HG03571 (cell line): ENCODE measurements at regions not wholly inside any gene's neighbourhood (a gene's known extent, or its start where the extent isn't known, plus 50 kb on each side); places are given as distances from the start of the nearest gene placed in this dataset.

Experiments
- ATAC-seq: cut with Tn5 transposase; IDR thresholded peaks from one replicate; pipeline ENCODE4 v1.9.1; 2021; ENCODE audit not compliant: unreplicated experiment

DNA sequence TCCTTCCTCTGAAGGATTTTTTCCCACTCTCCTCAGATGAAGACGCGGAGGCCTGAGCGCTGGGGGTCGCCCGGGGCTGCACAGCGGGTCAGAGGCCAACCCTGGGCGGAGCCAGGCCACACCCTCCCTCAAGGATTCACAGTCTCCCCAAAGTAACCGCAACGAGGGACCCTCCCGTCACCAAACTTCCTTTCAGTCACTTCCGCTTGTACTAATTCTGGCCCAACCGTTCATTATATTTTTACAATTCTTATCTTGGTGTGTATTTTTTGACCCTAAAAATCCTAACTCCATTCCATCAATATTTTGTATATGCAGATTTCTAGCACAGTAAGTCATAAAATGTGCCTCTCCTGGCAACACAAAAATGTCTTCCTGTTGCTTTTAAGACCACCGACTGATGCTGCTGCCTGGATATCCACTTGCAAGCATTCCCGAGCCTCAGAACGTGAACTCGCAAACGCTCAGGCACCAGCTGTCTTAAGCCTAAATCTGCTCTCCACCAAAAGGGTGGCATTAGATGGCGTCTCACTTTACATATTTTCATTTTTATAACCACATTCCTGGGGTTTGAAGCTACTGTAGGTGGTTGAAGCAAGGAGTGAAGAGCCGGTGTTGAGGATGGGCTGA is 128.0 kb downstream of the DLL1 start:
- ATAC-seq, result no peak

- no peak for ATAC-seq
Measured at GRCh38 chr6:170162011-170162774, 128.7 kb downstream of the DLL1 start.

- no peak for ATAC-seq
Measured at GRCh38 chr6:170160628-170161611, 130.0 kb downstream of the DLL1 start.

GRCh38 chr6:170160031-170160627 is 130.7 kb downstream of the DLL1 start:
- no peak for ATAC-seq

DNA sequence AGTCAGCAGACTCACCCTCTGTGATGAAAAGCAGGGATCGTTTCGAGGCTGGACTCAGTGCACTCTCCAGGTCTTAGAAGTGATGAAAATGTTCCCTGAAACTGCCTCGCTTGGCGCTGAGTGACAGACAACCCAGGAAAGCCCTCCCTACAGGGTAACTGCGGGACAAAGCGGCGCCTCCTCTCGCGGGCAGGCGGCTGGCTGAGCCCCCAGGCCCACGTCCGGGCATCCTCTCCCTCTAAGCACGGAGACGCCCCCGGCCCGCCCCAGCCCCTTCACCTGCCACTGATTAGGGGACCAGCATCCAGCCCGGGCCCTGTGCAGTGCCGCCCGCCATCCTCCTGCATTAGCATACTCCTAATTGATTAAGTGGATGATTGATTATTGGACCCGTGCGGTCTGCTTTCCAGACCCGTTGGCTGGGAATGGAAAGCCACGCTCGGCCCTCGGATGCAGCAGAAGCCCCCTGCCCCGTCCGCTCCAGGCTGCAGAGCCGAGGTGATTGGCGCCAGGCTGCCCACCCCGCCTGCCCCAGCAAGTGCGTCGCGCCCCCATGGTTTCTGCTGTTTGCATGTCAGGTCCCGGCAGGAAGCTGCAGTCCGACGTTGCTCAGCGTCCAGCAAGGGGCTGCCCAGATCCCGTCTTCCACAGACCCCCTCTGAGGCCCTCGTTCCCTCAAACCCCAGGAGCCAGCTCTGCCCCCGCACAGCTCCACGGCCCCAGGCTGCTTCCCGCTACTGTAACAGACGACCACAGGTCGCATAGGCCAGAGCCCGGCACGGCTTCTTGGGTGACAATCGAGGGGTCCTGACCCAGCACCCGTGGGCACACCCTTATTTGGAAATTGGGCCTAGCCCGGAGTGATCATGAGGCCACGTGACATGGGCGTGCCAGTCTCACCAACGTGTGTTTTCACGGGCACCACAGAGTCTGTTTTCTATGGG is 131.6 kb downstream of the DLL1 start:
- no peak for ATAC-seq

DNA sequence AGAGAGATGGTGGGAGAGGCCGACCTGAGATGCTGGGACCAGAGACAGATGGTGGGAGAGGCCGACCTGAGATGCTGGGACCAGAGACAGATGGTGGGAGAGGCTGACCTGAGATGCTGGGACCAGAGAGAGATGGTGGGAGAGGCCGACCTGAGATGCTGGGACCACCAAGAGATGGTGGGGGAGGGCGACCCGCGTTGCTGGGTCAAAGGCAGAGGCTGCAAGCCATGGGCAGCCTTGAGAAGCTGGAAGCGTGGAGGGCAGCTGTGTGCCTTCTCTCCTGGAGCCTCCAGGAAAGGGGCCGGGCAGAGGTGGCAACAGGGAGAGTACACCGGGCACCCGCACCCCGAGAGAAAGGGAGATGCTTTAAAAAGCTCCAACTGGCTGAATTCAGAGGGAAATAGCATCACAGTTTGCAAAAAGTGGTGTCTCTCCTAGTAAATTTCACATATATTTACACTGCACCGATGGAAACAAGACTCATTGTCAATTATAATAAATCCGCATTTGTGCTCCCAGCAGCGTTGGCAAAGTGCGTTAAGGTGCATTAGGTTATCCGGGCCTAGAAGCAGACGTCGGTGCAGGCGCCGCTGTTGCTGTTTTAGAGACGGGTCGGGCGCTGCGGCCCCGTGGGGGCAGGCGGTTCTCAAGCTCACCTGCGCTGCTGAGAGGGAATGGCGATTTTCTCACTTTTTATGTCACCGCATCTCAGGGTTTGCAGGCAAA is 132.4 kb downstream of the DLL1 start:
- ATAC-seq, result no peak

- ATAC-seq, result no peak
Measured at GRCh38 chr6:170157567-170158218, 133.2 kb downstream of the DLL1 start.

DNA sequence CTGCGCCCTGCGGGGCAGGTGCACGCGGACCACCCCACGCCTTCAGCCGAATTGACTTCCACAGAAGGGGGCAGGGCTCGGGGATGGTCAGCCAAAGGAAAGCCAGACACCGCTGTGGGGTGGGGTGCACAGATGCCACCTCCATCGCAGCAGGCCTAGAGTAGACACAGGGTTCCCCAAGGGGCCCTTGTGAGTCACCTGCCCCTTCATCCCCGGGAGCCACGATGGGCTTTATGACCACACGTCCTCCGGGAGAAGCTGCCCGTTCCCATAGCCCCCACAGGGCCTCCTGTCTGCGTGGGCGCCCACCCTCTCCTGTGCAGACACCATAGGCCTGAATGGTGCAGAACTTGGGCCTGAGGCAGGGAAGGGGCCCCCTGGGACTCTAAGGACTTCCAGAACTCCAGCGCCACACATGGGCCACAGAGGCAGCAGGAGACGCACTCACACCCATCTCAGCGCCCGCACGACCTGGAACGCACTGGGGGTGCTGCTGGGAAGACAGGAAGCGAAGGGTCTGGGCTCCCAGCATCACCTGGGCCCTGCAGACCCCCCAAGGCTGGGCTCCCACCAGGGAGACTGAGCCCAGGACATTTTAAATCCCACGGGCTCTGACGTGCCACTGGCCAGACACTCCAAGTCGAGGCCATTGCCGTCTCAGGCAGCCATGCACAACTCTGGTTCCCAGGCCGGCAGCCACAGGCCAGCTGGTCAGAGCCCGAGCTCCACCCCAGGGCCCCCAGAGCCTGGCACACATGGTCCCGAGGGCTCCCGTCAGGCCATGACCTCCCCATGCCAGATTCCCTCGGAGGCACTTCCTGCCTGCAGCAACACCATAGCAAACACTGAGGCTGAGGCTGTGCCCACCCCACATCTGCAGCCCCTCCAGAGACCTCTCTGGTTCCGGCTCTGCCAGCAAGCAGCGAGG is 134.2 kb downstream of the DLL1 start:
- no peak for ATAC-seq

GRCh38 chr6:170155464-170156196 is 135.2 kb downstream of the DLL1 start:
- ATAC-seq, result no peak

DNA sequence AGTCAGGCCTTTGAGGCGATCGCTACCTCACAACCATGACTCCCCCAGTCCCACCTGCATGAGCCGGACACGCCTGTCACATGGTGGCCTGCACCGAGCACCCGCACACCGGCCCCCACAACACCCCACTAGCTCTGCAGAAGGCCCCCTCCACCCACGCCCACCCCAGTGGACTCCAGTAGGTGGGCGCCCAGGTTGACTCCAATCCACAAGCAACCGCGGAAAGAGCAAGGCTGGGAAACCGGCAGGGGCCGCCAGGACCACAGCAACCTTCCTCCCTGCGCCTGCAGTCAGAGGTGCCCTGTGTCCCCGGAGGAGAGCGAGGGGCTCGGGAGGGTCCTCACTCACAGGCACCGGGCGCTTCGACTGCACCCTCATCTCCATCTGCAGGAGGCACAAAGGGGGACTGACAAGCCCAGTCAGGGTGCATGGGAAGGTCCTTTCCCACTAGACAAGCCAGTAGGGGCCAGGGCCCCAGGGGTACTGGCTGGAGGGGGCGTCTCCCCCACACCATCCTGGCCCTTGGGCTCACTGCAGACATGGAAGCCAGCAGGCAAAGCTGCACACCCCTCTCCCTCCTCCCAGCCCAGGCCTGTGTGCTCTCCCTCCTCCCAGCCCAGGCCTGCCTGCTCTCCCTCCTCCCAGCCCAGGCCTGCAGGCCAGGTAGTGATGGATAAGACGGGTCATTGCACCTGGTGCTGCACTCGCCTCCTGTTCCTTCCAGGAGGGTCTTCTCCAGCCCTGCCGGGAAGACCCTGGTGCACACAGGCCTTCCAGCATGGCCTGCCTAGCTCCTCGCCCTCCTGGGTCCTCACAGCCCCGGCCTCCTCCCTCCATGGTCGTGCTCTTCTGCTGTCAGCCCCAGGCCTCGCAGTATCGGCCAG is 137.2 kb downstream of the DLL1 start:
- no peak for ATAC-seq

DNA sequence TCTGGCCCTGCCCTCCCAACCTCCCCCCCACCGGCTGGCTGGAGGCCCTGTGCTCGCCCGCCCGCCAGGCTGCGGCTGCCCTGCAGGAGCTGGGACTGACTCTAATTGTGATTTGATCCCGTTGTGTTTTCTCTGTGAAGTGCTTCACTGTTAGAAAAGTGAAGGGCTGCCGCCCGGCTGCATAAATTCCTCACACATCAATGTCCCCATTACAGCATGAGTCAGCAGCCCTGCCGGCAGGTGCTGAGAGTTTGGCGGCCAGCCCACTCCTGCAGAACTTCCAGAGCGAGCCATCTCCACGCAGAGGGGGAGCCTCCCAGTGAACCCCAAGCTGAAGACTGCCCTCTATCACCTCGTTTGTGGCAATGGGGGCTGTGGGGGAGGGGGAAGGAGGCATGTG is 137.9 kb downstream of the DLL1 start:
- ATAC-seq, result no peak

- no peak for ATAC-seq
Measured at GRCh38 chr6:170152124-170152926, 138.6 kb downstream of the DLL1 start.

DNA sequence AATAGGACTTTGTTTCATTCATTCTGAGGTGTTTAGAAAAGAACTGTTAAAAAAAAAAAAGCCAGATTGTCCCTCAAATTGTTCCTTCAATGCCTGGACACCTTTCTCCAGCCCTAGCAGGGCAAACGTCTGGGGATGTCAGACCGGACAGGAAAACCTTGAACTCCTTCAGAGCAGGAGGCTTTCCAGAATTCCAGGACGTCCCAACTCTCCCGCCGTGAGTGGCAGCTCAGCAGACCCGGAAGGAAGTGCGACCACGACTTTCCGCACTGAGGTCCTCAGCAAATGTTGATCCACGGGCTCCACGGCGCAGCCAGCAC is 139.1 kb downstream of the DLL1 start:
- ATAC-seq, result no peak

DNA sequence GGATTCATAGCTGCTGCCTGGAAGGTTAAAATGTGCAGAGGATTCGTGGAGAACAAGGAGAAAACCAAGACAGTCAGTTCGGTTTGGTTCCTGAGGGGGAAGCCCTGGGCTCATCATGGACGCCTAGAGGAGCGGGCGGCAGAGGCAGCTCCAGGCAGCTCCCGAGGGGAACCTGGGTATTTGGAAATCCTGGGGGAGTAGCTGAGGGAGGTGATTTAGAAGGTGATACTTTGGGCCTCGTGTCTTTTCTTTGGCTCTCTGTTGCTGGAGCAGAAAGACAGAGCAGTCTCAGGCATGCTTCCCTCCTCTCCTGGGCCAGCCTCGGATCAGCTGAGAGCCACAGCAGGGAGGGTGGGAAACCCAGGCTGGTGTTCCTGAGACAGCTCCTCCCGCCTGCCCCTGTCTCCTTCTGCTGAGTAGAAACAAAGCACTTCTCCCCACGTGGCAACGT is 139.5 kb downstream of the DLL1 start:
- no peak for ATAC-seq

- ATAC-seq, result no peak
Measured at GRCh38 chr6:170150590-170150945, 140.3 kb downstream of the DLL1 start.
